NCI-H187 (cell line): ENCODE measurements at regions not wholly inside any gene's neighbourhood (a gene's known extent, or its start where the extent isn't known, plus 50 kb on each side); places are given as distances from the start of the nearest gene placed in this dataset.

Experiments
- DNase-seq, 2 experiments: peaks; one replicate each; lab custom pipeline; 2025; lab: John Stamatoyannopoulos, UW

- no peak for DNase-seq
Observed at GRCh38 chr11:134746609-134747008, 334.6 kb upstream of the B3GAT1 start.

DNA sequence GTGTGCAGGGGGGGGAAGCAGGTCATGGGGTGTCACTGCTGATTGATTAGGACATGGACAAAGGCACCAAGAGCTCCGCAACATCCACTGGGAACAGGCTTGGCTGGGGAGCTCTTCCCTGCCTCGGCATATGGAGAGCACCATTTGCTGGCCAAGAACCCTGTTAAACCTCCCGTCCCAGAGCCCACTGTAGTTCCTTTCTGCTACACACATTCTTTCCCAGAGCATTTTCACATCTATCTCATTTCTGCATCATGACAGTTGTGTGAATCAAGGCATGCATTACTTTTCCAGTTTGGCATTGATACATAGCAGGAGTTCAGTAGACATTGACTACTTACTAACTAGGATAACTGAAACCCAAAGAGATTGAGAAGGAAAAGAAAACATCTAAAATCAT is 333.4 kb upstream of the B3GAT1 start:
- no peak for DNase-seq

GRCh38 chr11:134743820-134744195 is 331.8 kb upstream of the B3GAT1 start:
- DNase-seq, result no peak

DNA sequence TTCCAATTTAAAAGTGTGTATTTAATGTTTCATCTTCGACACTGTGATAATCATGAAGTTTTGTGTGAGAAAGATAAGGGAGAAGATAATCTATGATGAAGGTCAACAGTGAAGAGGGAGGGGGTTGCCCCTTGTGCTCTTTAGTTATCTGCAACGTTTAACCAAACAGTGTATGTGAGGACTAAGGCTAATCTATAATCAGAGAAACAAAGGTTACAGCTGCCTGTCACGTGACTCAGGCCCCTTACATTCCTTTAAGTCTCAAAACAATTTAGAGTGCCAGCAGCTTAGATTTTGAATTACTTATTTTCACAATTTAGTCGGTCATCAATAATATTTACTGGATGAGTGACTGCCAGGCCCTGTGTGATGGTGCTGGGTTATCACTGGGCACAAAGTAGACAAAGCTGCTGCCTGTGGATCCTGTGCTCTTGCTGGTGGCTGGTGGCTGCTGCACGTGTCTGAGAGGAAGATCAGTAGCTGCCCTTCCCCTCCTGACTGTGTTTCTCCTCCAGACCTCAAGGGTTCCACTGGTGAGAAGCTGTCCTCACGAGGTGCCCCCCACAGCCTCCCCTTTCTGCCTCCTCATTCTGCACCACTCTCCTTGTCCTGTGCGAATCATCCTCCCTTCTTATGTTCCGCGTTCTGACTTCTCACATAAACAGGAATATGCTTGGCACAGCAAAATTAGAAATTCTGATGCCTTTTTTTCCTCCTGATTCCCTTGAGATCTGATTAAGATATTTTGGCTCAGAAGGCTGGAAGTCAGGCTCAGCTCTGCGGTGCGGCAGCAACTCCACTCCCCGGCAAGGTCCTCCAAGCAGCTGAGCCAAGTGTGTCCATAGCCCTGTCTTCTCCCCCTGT is 331.1 kb upstream of the B3GAT1 start:
- no peak for DNase-seq

DNA sequence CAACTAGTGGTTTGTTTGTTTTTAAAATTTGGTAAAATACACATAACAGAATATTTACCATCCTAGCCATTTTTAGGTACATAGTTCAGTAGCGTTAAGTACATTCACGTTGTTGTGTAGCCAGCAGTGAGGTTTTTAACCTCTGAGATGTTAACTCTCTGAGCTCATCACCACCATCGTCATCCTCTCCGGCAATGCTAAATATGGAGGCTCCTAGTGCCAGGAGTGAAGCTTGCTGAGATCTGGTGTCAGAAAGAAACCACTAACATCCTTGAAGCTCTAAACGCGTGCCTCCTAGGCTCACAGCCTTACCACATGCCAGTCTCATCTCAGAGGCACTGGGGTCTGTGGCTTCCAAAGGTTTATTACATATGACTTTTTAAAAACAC is 330.2 kb upstream of the B3GAT1 start:
- no peak for DNase-seq

- peak in 1 of 2 experiments; percentile 23 for DNase-seq
Observed at GRCh38 chr11:134741453-134742223, 329.6 kb upstream of the B3GAT1 start.

DNA sequence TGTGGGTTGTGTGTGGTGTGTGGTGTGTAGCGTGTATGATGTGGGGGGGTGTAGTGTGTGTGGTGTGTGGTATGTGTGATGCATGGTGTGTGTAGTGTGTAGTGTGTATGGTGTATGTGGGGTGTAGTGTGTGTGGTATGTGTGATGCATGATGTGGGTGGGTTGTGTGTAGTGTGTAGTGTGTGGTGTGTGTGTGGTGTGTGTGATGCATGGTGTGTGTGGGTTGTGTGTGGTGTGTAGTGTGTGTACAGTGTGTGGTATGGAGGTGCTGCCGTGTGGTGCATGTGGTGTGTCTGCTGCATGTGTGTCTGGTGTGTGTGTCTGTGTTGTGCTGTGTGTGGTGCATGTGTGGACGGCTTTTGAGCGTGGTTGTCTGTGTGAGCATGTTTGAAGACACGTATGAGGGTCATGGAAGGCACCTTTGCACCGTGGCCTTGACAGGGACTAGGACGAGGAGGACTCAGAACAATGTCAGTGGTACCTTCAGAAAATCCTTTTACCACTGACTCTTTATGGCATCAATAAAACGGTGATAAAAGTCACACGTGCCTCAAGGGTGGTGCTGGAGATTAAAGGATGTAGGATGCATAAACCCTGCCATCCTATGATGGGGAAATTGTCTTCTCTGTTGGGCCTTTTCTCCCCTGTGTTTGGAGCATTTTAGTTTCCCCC is 328.7 kb upstream of the B3GAT1 start:
- DNase-seq, result no peak

DNA sequence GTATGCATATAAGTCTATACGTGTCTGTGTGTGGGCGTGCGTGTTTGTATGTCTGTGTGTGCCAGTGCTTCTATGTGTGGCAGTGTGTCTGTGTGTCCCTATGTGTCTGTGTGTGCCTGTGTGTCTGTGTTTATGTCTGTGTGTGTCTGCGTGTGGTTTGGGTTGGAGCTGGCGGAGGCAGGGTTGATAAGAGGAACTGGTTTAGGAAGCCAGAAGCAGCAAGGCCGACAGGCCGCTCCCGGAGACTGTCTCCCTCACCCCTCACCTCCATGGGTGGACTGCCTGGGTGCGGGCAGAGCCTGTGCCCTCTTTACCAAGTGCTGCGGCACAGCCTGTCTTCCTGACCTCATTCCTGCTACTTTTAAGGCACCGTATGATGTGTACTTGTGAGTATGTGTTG is 327.1 kb upstream of the B3GAT1 start:
- no peak for DNase-seq

DNA sequence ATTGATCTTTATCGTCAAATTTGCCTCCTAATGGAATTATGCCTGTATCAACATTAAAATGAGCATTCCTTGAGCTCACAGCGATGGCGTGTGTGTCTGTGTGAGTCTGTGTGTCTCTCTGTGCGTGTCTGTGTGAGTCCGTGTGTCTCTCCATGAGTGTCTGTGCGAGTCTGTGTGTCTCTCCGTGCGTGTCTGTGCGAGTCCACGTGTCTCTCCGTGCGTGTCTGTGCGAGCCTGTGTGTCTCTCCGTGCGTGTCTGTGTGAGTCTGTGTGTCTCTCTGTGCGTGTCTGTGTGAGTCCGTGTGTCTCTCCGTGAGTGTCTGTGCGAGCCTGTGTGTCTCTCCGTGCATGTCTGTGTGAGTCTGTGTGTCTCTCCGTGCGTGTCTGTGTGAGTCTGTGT is 326.5 kb upstream of the B3GAT1 start:
- DNase-seq, result no peak

- DNase-seq, result no peak
Observed at GRCh38 chr11:134737563-134738510, 325.8 kb upstream of the B3GAT1 start.

DNA sequence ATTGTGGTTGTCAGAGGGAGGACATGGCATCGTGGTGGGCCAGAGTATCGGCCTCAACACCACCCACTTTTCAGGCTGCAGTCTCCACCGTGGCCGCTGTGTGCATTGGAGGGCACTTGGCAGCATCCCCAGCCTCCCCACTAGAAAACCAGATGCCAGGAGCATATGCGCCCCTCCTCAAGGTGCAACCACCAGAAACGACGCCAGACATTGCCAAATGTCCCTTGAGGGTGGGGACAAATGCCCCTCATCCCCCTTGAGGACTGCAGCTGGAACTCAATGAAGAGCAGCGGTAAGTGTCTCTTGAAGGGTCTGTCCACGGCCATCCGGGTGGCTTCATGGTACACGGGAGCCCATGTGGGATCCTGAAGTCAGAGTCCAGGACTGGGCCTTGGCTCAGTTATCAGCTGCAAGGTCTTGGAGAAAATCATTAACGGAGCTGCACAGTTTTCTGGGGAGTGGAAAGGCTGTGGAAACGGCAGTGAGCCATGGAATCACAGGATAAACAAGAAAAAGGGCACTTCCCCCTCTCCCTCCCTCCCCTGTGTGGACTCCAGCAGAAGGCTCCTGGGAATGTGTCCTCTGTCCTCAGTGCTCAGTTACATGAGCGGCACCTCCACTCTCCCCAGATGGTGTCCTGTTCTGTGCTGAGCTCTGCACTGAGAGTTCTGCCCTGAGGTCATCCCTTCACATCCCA is 324.4 kb upstream of the B3GAT1 start:
- DNase-seq, result no peak

DNA sequence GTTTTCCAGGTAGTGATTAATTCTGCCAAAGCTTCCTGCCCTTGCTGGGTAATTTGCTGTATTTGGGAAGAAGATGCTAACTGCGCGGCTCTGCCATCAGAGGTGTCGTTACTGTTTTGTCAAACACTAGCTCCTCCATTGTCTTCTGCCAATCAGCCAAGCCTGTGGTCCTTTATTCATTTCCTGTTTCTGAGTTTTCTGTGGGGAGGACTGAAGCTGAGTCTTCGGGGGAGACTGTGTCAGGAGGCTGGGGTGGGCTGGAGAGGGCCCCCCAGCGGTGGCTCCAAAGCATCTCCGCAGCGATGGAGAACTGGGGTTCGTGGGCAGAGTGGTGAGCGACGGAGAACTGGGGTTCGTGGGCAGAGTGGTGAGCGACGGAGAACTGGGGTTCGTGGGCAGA is 322.9 kb upstream of the B3GAT1 start:
- DNase-seq, result no peak

DNA sequence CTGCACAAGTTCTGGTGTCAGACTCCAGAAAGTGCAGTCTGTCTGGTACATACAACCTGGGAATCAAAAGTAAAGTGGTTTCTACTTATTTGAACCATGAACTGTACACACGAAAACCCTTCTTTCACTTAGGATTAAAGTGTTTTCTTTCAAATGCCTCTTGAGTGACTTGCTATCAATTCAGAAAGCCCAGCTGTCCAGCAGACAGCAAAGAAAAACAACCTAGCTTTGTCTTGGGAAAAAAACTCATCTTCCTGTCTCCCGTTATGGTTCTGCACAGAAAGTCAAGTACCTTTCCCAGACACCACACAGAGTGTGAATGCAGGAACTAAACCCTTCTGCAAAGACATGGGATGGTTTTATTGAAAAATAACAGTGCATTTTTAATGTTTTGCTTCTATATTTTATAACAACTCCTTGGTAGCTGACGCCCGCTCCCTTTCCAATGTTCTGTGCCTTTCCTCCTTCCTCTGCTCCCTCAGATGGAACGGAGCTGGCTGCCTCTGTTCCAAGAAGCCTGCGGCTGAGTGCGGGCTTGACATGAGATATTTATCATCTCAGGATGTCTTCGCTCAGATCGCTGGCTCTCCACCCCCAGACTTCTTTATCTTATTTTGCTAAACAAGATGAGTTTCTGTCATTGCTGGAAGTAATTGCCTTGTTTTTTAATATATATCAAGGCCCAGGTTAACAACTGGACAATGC is 322.3 kb upstream of the B3GAT1 start:
- DNase-seq, result no peak

GRCh38 chr11:134733646-134734045 is 321.6 kb upstream of the B3GAT1 start:
- DNase-seq, result no peak

DNA sequence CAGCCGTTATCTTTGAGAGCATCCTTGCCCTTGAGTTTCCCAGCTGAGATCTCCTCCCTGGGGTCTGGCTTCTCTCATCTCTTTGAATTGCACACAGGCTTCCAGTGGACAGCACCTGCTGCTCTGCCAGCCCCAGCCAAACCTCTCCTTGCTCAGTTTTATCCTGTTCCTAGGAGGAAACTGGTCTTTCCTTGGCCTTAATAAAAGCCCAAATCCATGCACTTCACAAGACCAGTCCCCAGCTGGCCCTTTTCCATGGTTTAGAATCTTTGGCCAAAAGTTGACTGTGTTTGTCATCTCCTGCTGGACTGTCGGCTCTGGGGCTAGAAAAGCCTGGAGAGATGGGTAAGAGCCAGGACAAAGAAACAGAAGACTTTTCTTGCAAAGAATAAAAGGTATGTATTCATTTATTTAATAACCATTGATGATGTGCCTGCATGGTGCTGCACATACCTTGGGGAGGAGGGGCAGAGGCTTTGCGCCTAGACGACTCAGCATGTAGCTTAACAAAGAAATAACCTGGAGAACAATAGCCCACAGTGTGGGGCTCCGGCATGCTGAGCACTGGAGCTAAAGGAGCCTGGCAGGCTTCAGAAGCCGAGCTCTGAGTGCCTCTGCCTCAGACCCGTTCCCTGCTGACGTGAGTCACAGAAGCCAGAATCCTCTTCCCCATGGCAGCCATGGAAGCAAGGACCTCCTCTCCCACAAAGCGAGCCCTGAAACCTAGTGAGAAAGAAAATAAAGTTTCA is 319.3 kb upstream of the B3GAT1 start:
- no peak for DNase-seq

DNA sequence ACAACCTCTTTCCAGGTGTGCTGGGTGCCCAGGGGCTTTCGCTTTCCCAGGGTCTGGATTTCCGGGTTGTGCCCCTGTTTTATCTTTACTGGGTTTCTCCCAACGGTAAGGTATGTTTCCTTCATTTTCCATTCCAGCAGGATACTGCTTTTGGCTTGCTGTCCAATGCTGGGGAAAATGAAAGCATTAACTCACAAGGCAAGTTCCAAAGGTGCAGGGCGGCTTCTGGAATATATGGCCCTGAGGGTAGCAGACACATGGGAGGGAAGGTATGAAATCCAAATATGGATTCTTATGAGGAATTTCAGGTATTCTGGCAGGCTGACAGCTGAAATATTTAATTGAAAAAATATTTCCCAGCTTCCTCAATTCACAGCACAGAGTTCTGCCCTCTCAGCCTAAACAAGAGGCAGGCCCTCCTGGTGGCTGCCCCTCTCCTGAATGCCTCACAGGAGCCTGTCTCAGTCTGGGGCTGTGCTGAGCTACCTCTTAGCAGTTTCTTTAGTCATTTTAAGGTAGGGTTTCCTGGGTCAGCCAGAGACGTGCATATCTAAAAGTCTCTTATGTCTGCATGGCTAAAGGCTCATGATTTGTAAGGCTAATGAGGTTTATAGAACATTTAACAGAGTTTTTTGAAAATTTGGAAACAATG is 318.6 kb upstream of the B3GAT1 start:
- DNase-seq, result no peak

GRCh38 chr11:134730101-134730500 is 318.1 kb upstream of the B3GAT1 start:
- DNase-seq, result no peak

- DNase-seq, result no peak
Observed at GRCh38 chr11:134728186-134728585, 316.1 kb upstream of the B3GAT1 start.

DNA sequence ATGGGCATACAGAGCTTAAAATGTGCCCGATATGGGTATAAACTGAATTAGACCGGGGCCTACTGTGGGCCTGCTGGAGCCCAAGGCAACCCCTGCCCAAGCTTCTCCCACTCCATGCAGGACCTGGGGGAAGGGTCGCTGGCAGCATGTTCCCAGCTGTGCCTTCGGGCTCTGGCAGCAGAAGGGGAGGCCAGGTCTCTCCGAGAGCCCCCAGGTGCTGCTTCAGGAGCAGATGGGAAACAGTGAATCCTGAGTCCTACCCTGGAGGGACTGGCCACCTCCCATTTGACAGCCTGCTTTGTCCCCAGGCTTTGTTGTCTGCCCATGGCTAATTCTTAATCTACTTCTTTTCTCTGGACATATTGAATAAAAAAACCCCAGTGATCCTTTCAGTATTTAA is 315.6 kb upstream of the B3GAT1 start:
- DNase-seq, result no peak
